ENCODE measurements at regions not wholly inside any gene's neighbourhood (a gene's known extent, or its start where the extent isn't known, plus 50 kb on each side); places are given as distances from the start of the nearest gene placed in this dataset.

DNA sequence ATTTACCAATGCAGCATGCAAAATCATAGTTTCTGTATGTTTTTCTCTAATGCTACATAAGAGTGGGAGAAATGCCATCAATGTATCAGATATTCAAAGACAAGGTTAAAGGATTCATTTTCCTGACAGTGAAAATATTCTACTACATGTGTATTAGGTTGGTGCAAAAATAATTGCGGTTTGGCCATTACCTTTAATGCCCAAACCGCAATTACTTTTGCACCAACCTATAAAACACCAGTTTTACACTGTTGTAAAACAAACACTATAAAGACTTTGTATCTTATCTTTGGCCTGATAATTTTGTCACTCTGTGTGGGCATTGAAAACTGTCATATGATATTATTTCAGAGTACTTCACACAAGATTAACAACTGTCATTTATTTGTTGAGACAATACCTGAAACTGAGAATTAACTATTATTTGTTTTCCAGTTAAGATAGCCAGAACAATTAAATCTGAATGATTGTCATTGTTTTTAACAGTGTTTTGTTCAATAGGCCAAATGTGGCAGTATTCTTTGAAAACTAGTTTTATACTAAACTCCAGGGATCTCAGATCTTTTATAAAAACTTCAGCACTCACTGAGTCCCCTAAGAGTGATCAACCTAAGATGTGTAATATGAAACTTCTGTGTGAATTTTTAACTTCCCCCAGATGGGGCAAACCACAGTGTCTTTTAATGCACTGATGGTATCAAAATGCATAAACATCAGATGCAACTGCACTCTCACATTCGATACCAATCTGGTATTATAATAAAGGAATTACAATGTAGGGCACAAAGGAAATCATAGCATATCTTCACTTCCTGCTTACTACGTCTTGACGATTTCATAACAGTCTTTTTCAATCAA lies 53.8 kb upstream of the FBN2 start:
- Histone ChIP-seq H3K4me3 (ENCODE audit: low read depth, low read length) (no peak overlapping the region), H3K9ac (ENCODE audit: low read depth, low read length) (no peak overlapping the region), H3K36me3 (ENCODE audit: control insufficient read depth, insufficient read depth, low read length) (no peaks in the 10 kb centered on the region), H3K27me3 (ENCODE audit: control insufficient read depth, insufficient read depth, low read length) (no peaks in the 10 kb centered on the region), H3K4me1 (ENCODE audit: control insufficient read depth, insufficient read depth, low read length) (0 out of 2 replicates have a peak, but pooled peaks cover 2% of the 10 kb centered on the region), H3K9me3 (ENCODE audit: control insufficient read depth, insufficient read depth, low read length) (no peaks in the 10 kb centered on the region), H3K27ac (ENCODE audit: low read depth, low read length) (no peak overlapping the region)

GRCh38 chr5:128596071-128596470 lies 58.0 kb upstream of the FBN2 start:
- H3K4me1 ChIP-seq (ENCODE audit: control insufficient read depth, insufficient read depth, low read length): peaks cover 8% of the 10 kb centered on the region; the same call in 1 of the 2 replicates
- no peaks in the 10 kb centered on the region for H3K9me3 ChIP-seq (ENCODE audit: control insufficient read depth, insufficient read depth, low read length)
- H3K27ac ChIP-seq (ENCODE audit: low read depth, low read length): no peak overlapping the region
- no peak overlapping the region for H3K4me3 ChIP-seq (ENCODE audit: low read depth, low read length)
- H3K9ac ChIP-seq (ENCODE audit: low read depth, low read length): no peak overlapping the region
- no peaks in the 10 kb centered on the region for H3K27me3 ChIP-seq (ENCODE audit: control insufficient read depth, insufficient read depth, low read length)
- no peaks in the 10 kb centered on the region for H3K36me3 ChIP-seq (ENCODE audit: control insufficient read depth, insufficient read depth, low read length)

- Histone ChIP-seq H3K27ac (ENCODE audit: low read depth, low read length) (no peak overlapping the region), H3K9ac (ENCODE audit: low read depth, low read length) (no peak overlapping the region)
These were observed 59.1 kb upstream of the FBN2 start for GRCh38 chr5:128597156-128597555.

DNA sequence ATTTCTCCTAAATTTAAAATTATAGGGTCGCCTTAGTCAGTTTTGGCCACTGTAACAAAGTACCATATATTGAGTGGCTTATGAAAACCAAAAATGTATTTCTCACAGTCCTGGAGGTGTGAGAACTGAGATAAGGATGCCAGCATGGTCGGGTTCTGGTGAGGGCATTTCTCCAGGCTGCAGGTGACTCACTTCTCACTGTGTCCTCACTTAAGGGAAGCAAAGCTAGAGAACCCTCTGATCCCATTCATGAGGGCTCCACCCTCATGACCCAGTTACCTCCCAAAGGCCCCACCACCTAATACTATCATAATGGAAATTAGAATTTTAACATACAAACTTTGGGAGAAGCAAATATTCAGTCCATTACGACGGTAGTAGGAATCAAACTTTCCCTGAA lies 75.1 kb upstream of the FBN2 start:
- Histone ChIP-seq H3K27me3 (ENCODE audit: control insufficient read depth, insufficient read depth, low read length) (no peaks in the 10 kb centered on the region), H3K27ac (ENCODE audit: low read depth, low read length) (no peak overlapping the region), H3K4me1 (ENCODE audit: control insufficient read depth, insufficient read depth, low read length) (no peaks in the 10 kb centered on the region), H3K9ac (ENCODE audit: low read depth, low read length) (no peak overlapping the region), H3K36me3 (ENCODE audit: control insufficient read depth, insufficient read depth, low read length) (no peaks in the 10 kb centered on the region), H3K9me3 (ENCODE audit: control insufficient read depth, insufficient read depth, low read length) (no peaks in the 10 kb centered on the region), H3K4me3 (ENCODE audit: low read depth, low read length) (no peak overlapping the region)

More at GRCh38 chr5:128597156-128597555, 59.1 kb upstream of the FBN2 start:
- Histone ChIP-seq H3K4me3 (ENCODE audit: low read depth, low read length) (no peak overlapping the region), H3K4me1 (ENCODE audit: control insufficient read depth, insufficient read depth, low read length) (peaks cover 8% of the 10 kb centered on the region; the same call in 1 of the 2 replicates), H3K27me3 (ENCODE audit: control insufficient read depth, insufficient read depth, low read length) (no peaks in the 10 kb centered on the region), H3K36me3 (ENCODE audit: control insufficient read depth, insufficient read depth, low read length) (no peaks in the 10 kb centered on the region), H3K9me3 (ENCODE audit: control insufficient read depth, insufficient read depth, low read length) (no peaks in the 10 kb centered on the region)

- Histone ChIP-seq H3K9ac (ENCODE audit: low read depth, low read length) (no peak overlapping the region), H3K4me1 (ENCODE audit: control insufficient read depth, insufficient read depth, low read length) (no peaks in the 10 kb centered on the region), H3K36me3 (ENCODE audit: control insufficient read depth, insufficient read depth, low read length) (no peaks in the 10 kb centered on the region), H3K4me3 (ENCODE audit: low read depth, low read length) (no peak overlapping the region), H3K9me3 (ENCODE audit: control insufficient read depth, insufficient read depth, low read length) (no peaks in the 10 kb centered on the region), H3K27me3 (ENCODE audit: control insufficient read depth, insufficient read depth, low read length) (no peaks in the 10 kb centered on the region), H3K27ac (ENCODE audit: low read depth, low read length) (no peak overlapping the region)
These were observed 75.7 kb upstream of the FBN2 start for GRCh38 chr5:128613766-128614165.

GRCh38 chr5:128615578-128615977 lies 77.5 kb upstream of the FBN2 start:
- no peak overlapping the region for H3K9ac ChIP-seq (ENCODE audit: low read depth, low read length)
- no peak overlapping the region for H3K4me3 ChIP-seq (ENCODE audit: low read depth, low read length)
- no peak overlapping the region for H3K27ac ChIP-seq (ENCODE audit: low read depth, low read length)
- H3K36me3 ChIP-seq (ENCODE audit: control insufficient read depth, insufficient read depth, low read length): no peaks in the 10 kb centered on the region
- H3K4me1 ChIP-seq (ENCODE audit: control insufficient read depth, insufficient read depth, low read length): no peaks in the 10 kb centered on the region
- no peaks in the 10 kb centered on the region for H3K9me3 ChIP-seq (ENCODE audit: control insufficient read depth, insufficient read depth, low read length)
- no peaks in the 10 kb centered on the region for H3K27me3 ChIP-seq (ENCODE audit: control insufficient read depth, insufficient read depth, low read length)

GRCh38 chr5:128626536-128627090 lies 88.6 kb upstream of the FBN2 start:
- H3K27ac ChIP-seq (ENCODE audit: low read depth, low read length): no peak overlapping the region
- no peaks in the 10 kb centered on the region for H3K36me3 ChIP-seq (ENCODE audit: control insufficient read depth, insufficient read depth, low read length)

GRCh38 chr5:128627939-128628338 lies 89.9 kb upstream of the FBN2 start:
- no peak overlapping the region for H3K4me3 ChIP-seq (ENCODE audit: low read depth, low read length)
- H3K27ac ChIP-seq (ENCODE audit: low read depth, low read length): no peak overlapping the region
- H3K27me3 ChIP-seq (ENCODE audit: control insufficient read depth, insufficient read depth, low read length): no peaks in the 10 kb centered on the region
- no peak overlapping the region for H3K9ac ChIP-seq (ENCODE audit: low read depth, low read length)
- no peaks in the 10 kb centered on the region for H3K36me3 ChIP-seq (ENCODE audit: control insufficient read depth, insufficient read depth, low read length)
- H3K4me1 ChIP-seq (ENCODE audit: control insufficient read depth, insufficient read depth, low read length): no peaks in the 10 kb centered on the region
- no peaks in the 10 kb centered on the region for H3K9me3 ChIP-seq (ENCODE audit: control insufficient read depth, insufficient read depth, low read length)

More at GRCh38 chr5:128626536-128627090, 88.6 kb upstream of the FBN2 start:
- no peaks in the 10 kb centered on the region for H3K27me3 ChIP-seq (ENCODE audit: control insufficient read depth, insufficient read depth, low read length)
- H3K4me3 ChIP-seq (ENCODE audit: low read depth, low read length): no peak overlapping the region
- no peaks in the 10 kb centered on the region for H3K9me3 ChIP-seq (ENCODE audit: control insufficient read depth, insufficient read depth, low read length)
- H3K9ac ChIP-seq (ENCODE audit: low read depth, low read length): no peak overlapping the region
- H3K4me1 ChIP-seq (ENCODE audit: control insufficient read depth, insufficient read depth, low read length): no peaks in the 10 kb centered on the region

- Histone ChIP-seq H3K9me3 (ENCODE audit: control insufficient read depth, insufficient read depth, low read length) (no peaks in the 10 kb centered on the region), H3K36me3 (ENCODE audit: control insufficient read depth, insufficient read depth, low read length) (no peaks in the 10 kb centered on the region), H3K4me3 (ENCODE audit: low read depth, low read length) (no peak overlapping the region), H3K27me3 (ENCODE audit: control insufficient read depth, insufficient read depth, low read length) (no peaks in the 10 kb centered on the region), H3K4me1 (ENCODE audit: control insufficient read depth, insufficient read depth, low read length) (no peaks in the 10 kb centered on the region), H3K27ac (ENCODE audit: low read depth, low read length) (no peak overlapping the region), H3K9ac (ENCODE audit: low read depth, low read length) (no peak overlapping the region)
These were observed 91.1 kb upstream of the FBN2 start for GRCh38 chr5:128629157-128629556.

DNA sequence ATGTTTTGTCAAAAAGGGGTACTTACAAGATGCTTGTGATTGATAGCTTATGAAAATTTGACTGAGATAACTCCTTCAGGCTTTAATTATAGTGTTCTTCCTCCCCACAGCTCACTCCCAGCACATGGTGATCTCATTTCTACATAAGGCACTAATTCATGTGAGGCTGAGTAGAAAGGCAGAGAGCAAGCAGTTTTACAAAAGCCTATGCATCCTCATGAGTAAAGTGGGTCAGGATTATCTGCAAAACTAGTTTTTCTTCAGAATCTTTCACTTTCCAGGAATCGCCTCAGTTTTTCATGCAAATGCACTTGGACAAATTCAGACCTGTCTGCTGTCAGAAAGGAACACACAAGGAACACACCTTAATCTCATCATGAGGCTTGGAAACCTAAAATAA lies 92.1 kb upstream of the FBN2 start:
- no peak overlapping the region for H3K9ac ChIP-seq (ENCODE audit: low read depth, low read length)
- H3K36me3 ChIP-seq (ENCODE audit: control insufficient read depth, insufficient read depth, low read length): no peaks in the 10 kb centered on the region
- H3K27me3 ChIP-seq (ENCODE audit: control insufficient read depth, insufficient read depth, low read length): no peaks in the 10 kb centered on the region
- no peak overlapping the region for H3K27ac ChIP-seq (ENCODE audit: low read depth, low read length)
- H3K9me3 ChIP-seq (ENCODE audit: control insufficient read depth, insufficient read depth, low read length): no peaks in the 10 kb centered on the region
- no peaks in the 10 kb centered on the region for H3K4me1 ChIP-seq (ENCODE audit: control insufficient read depth, insufficient read depth, low read length)
- H3K4me3 ChIP-seq (ENCODE audit: low read depth, low read length): no peak overlapping the region

GRCh38 chr5:128631771-128632170 lies 93.7 kb upstream of the FBN2 start:
- Histone ChIP-seq H3K9me3 (ENCODE audit: control insufficient read depth, insufficient read depth, low read length) (no peaks in the 10 kb centered on the region), H3K4me1 (ENCODE audit: control insufficient read depth, insufficient read depth, low read length) (no peaks in the 10 kb centered on the region), H3K27ac (ENCODE audit: low read depth, low read length) (no peak overlapping the region), H3K4me3 (ENCODE audit: low read depth, low read length) (no peak overlapping the region), H3K36me3 (ENCODE audit: control insufficient read depth, insufficient read depth, low read length) (no peaks in the 10 kb centered on the region), H3K27me3 (ENCODE audit: control insufficient read depth, insufficient read depth, low read length) (no peaks in the 10 kb centered on the region), H3K9ac (ENCODE audit: low read depth, low read length) (no peak overlapping the region)

All from HUES48 (cell line).